OCI-LY7 (cell line): ENCODE measurements at regions not wholly inside any gene's neighbourhood (a gene's known extent, or its start where the extent isn't known, plus 50 kb on each side); places are given as distances from the start of the nearest gene placed in this dataset.

ENCODE experiments used
- CTCF ChIP-seq: fragments of 200-600 bp; sonication (generic); conservative IDR thresholded peaks from 2 replicates; pipeline ENCODE4 v1.5.1; 2014; ENCODE audit warnings: mild to moderate bottlenecking, antibody characterized with exemption, low read length, moderate library complexity, mixed read lengths
- EZH2phosphoT487 ChIP-seq: fragments of 200-600 bp; sonication (generic); IDR thresholded peaks from 2 replicates; pipeline ENCODE4 v1.6.1; 2018; ENCODE audit warnings: low read depth, borderline replicate concordance, mild to moderate bottlenecking, mixed run types, antibody characterized with exemption, low read length, moderate library complexity, mixed read lengths

- TF ChIP-seq CTCF (no peak), EZH2phosphoT487 (no peak)
These were observed 193.0 kb downstream of the FZD1 start for GRCh38 chr7:91457208-91457607.
